ENCODE measurements at regions not wholly inside any gene's neighbourhood (a gene's known extent, or its start where the extent isn't known, plus 50 kb on each side); places are given as distances from the start of the nearest gene placed in this dataset.

GRCh38 chr15:47294765-47295259 lies 422.5 kb upstream of the SEMA6D start:
- WGBS, result 77% methylated on average over 3 of the region's 3 CpGs
- Histone ChIP-seq H3K4me1 (ENCODE audit: control insufficient read depth in 4 of 4, insufficient read depth in 4 of 4, low read length in 3 of 4) (peaks cover 4 to 14% (median 6%) of the 10 kb centered on the region in 4 donors), H3K9me3 (ENCODE audit: control insufficient read depth in 4 of 4, low read length in 3 of 4) (no peaks in the 10 kb centered on the region), H3K27me3 (ENCODE audit: control insufficient read depth in 4 of 4, insufficient read depth in 4 of 4, low read length in 3 of 4) (no peaks in the 10 kb centered on the region), H3K4me3 (ENCODE audit: low read depth in 1 of 3, low read length in 3 of 3) (no peak overlapping the region), H3K36me3 (ENCODE audit: control insufficient read depth in 4 of 4, insufficient read depth in 3 of 4, low read depth in 1 of 4, low read length in 3 of 4) (no peaks in the 10 kb centered on the region), H3K27ac (ENCODE audit: low read depth in 1 of 2, low read length in 2 of 2) (no peak overlapping the region), H3K9ac (ENCODE audit: low read depth in 1 of 2, low read length in 2 of 2) (no peak overlapping the region)
- TF ChIP-seq CTCF (IDR thresholded peaks at IDR 0.05; ENCODE audit: low read depth, low read length, missing input control) (no peak), NR2F2 (IDR thresholded peaks at IDR 0.05) (no peak), RAD21 (IDR thresholded peaks at IDR 0.05) (no peak), TAF1 (conservative IDR thresholded peaks at IDR 0.05) (no peak), HNF4A (conservative IDR thresholded peaks at IDR 0.05) (no peak), MAX (IDR thresholded peaks at IDR 0.05) (no peak), ZBTB33 (IDR thresholded peaks at IDR 0.05) (no peak), JUND (IDR thresholded peaks at IDR 0.05) (no peak), ATF3 (IDR thresholded peaks at IDR 0.05) (no peak), EGR1 (IDR thresholded peaks at IDR 0.05; ENCODE audit: low read depth in 2 of 2) (no peak), RXRA (IDR thresholded peaks at IDR 0.05) (no peak), YY1 (IDR thresholded peaks at IDR 0.05) (no peak), REST (IDR thresholded peaks at IDR 0.05) (no peak), FOXA2 (IDR thresholded peaks at IDR 0.05) (no peak)
- no peak for DNase-seq (ENCODE audit: low spot score)

GRCh38 chr15:47296881-47297280 lies 420.4 kb upstream of the SEMA6D start:
- no peak for DNase-seq (ENCODE audit: low spot score)
- H3K36me3 ChIP-seq (ENCODE audit: control insufficient read depth in 4 of 4, insufficient read depth in 3 of 4, low read depth in 1 of 4, low read length in 3 of 4), result no peaks in the 10 kb centered on the region
- no peak overlapping the region for H3K27ac ChIP-seq (ENCODE audit: low read depth in 1 of 2, low read length in 2 of 2)
- H3K4me3 ChIP-seq (ENCODE audit: low read depth in 1 of 3, low read length in 3 of 3), result no peak overlapping the region
- no peak overlapping the region for H3K9ac ChIP-seq (ENCODE audit: low read depth in 1 of 2, low read length in 2 of 2)
- 94% methylated on average over 4 of the region's 4 CpGs for WGBS
- no peaks in the 10 kb centered on the region for H3K27me3 ChIP-seq (ENCODE audit: control insufficient read depth in 4 of 4, insufficient read depth in 4 of 4, low read length in 3 of 4)
- TF ChIP-seq HNF4G (IDR thresholded peaks at IDR 0.05), result no peak
- no peak for TF ChIP-seq GABPA (IDR thresholded peaks at IDR 0.05 in 1 of 2, conservative IDR thresholded peaks at IDR 0.05 in 1 of 2)
- TF ChIP-seq YY1 (IDR thresholded peaks at IDR 0.05), result no peak
- TF ChIP-seq TAF1 (conservative IDR thresholded peaks at IDR 0.05), result no peak
- TF ChIP-seq ATF3 (IDR thresholded peaks at IDR 0.05), result no peak
- TF ChIP-seq SP1 (IDR thresholded peaks at IDR 0.05), result no peak
- no peak for TF ChIP-seq RXRA (IDR thresholded peaks at IDR 0.05)
- TF ChIP-seq ZBTB33 (IDR thresholded peaks at IDR 0.05), result no peak
- no peak for TF ChIP-seq REST (IDR thresholded peaks at IDR 0.05)
- TF ChIP-seq JUND (IDR thresholded peaks at IDR 0.05), result no peak
- no peak for TF ChIP-seq NR2F2 (IDR thresholded peaks at IDR 0.05)
- H3K9me3 ChIP-seq (ENCODE audit: control insufficient read depth in 4 of 4, low read length in 3 of 4), result no peaks in the 10 kb centered on the region
- H3K4me1 ChIP-seq (ENCODE audit: control insufficient read depth in 4 of 4, insufficient read depth in 4 of 4, low read length in 3 of 4), result peaks cover 4 to 14% (median 6%) of the 10 kb centered on the region in 4 donors
